Activated CD8-positive, alpha-beta T cell treated with anti-CD3 and anti-CD28 coated beads for 36 hours (primary cell): ENCODE measurements at regions not wholly inside any gene's neighbourhood (a gene's known extent, or its start where the extent isn't known, plus 50 kb on each side); places are given as distances from the start of the nearest gene placed in this dataset.

Experiments
- ATAC-seq: fragments of 200-7000 bp; cut with Tn5 transposase; one replicate; pipeline ENCODE4 v1.10.0; 2021; ENCODE audit warnings: mild to moderate bottlenecking, moderate library complexity
- CTCF ChIA-PET: fragments of 350-600 bp; sonication (Branson Sonifier 250); formaldehyde crosslinking; loops from one replicate; lab custom pipeline; 2021; ENCODE audit warnings: antibody characterized with exemption; lab: Charles Lee
- POLR2A ChIA-PET: fragments of 350-600 bp; sonication (Branson Sonifier 250); formaldehyde crosslinking; loops from one replicate; lab custom pipeline; 2021; ENCODE audit warnings: antibody characterized with exemption; lab: Charles Lee
- DNase-seq: peaks from one replicate; pipeline ENCODE4 v3.0.0-alpha.2; 2020
- H3K27ac Mint-ChIP-seq: one replicate; pipeline ENCODE4 v1.8.0; 2021; ENCODE audit warnings: mild to moderate bottlenecking, mixed read lengths
- H3K27me3 Mint-ChIP-seq: one replicate; pipeline ENCODE4 v1.8.0; 2021; ENCODE audit warnings: mixed read lengths
- H3K36me3 Mint-ChIP-seq: one replicate; pipeline ENCODE4 v1.8.0; 2021; ENCODE audit warnings: low read depth, mixed read lengths
- H3K4me1 Mint-ChIP-seq: one replicate; pipeline ENCODE4 v1.8.0; 2021; ENCODE audit warnings: low read depth, mixed read lengths
- H3K4me3 Mint-ChIP-seq: one replicate; pipeline ENCODE4 v1.8.0; 2021; ENCODE audit warnings: mild to moderate bottlenecking, moderate library complexity, mixed read lengths
- H3K9me3 Mint-ChIP-seq: one replicate; pipeline ENCODE4 v1.8.0; 2021; ENCODE audit warnings: mixed read lengths
- CTCF ChIP-seq: fragments of 200-600 bp; IDR thresholded peaks from one replicate; pipeline ENCODE4 v1.8.0; 2022; ENCODE audit warnings: antibody characterized with exemption, mild to moderate bottlenecking
- intact Hi-C: fragments of 100-400 bp; cut with micrococcal nuclease; formaldehyde crosslinking; loops from one replicate; pipeline ENCODE4 v1.10.0; 2022

DNA sequence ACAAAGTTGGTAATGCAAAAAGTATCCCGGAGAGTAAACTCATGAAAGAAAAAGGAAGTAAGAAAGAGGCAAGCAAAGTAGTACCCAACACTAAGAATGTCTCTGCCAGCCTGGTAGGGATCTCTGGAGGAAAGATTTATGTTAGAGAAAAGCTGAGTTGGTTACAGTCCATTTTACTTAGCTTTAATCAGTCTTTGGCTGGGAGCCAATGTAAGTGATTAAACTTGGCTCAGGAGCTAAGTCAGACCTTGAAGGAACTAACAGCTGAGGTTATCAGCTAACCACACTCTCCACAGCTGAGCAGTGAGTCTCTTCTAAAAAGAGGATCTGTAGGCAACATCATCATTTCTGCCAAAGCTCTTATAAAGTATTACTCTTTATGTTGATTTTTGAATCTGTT is 148.0 kb downstream of the ANKRD7 start:
- Mint-ChIP-seq H3K27ac (no peak overlapping the region), H3K4me3 (no peak overlapping the region), H3K4me1 (no peaks in the 10 kb centered on the region), H3K36me3 (no peaks in the 10 kb centered on the region), H3K9me3 (peaks cover 1% of the 10 kb centered on the region), H3K27me3 (no peaks in the 10 kb centered on the region)
- DNase-seq (no peak), ATAC-seq (no peak)
- no peak for TF ChIP-seq CTCF
- CTCF ChIA-PET, result no interaction called here
- POLR2A ChIA-PET, result no interaction called here
- intact Hi-C loops, result no loop called here

GRCh38 chr7:118389629-118390028 is 165.1 kb downstream of the ANKRD7 start:
- Mint-ChIP-seq H3K27ac (no peak overlapping the region), H3K27me3 (no peaks in the 10 kb centered on the region), H3K4me3 (no peak overlapping the region), H3K36me3 (no peaks in the 10 kb centered on the region), H3K4me1 (no peaks in the 10 kb centered on the region), H3K9me3 (no peaks in the 10 kb centered on the region)
- no peak for DNase-seq
- intact Hi-C loops, result no loop called here
- ChIA-PET CTCF (no interaction called here), POLR2A (no interaction called here)
- no peak for TF ChIP-seq CTCF
- no peak for ATAC-seq

DNA sequence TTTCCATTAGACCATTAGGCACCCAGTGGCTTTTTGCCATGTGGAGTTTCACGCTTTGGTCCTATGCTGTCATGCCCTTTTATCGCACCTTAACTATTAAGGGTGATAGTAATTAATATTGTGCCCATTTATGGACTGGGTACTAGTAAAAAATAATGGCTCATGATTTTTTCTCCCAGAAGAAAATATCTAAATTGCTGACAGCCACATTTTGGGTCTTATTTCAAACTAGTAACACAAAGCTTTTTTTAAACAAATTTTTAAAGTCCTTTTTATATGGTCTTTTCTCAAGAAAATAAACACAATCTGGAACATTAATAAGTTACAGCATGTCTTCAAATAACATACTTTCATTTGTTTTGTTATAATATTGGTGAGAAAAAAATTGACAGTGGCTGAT is 179.7 kb downstream of the ANKRD7 start:
- no peak for TF ChIP-seq CTCF
- Mint-ChIP-seq H3K27ac (no peak overlapping the region), H3K4me3 (no peak overlapping the region), H3K36me3 (no peaks in the 10 kb centered on the region), H3K27me3 (no peaks in the 10 kb centered on the region), H3K4me1 (no peaks in the 10 kb centered on the region), H3K9me3 (no peaks in the 10 kb centered on the region)
- intact Hi-C loops, result no loop called here
- DNase-seq, result no peak
- ChIA-PET POLR2A (no interaction called here), CTCF (no interaction called here)
- ATAC-seq, result no peak

GRCh38 chr7:118418433-118418832 is 193.9 kb downstream of the ANKRD7 start:
- Mint-ChIP-seq H3K9me3 (no peaks in the 10 kb centered on the region), H3K4me1 (no peaks in the 10 kb centered on the region), H3K4me3 (no peak overlapping the region), H3K27ac (no peak overlapping the region), H3K27me3 (no peaks in the 10 kb centered on the region), H3K36me3 (no peaks in the 10 kb centered on the region)
- ATAC-seq (no peak), DNase-seq (no peak)
- ChIA-PET POLR2A (no interaction called here), CTCF (no interaction called here)
- no peak for TF ChIP-seq CTCF
- intact Hi-C loops, result no loop called here

DNA sequence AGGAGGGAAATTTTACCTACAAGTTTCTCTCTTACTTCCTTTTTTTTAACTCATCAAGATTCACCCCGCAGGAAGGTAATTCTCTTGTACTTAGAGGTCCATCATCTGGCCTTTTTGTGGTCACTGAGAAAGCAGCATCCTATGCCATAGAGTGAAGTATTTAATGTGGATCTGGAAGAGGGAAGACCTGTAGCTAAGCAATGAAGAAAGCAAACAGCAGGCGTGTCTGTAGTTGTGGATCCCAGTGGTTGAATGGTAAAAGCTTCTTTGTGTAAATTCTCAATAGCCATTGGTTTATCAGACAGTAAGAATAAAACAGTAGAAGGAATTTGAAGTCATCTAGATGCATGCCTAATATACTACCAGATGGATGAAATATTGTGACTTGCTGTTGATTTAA is 196.4 kb downstream of the ANKRD7 start:
- DNase-seq (no peak), ATAC-seq (no peak)
- ChIA-PET CTCF (no interaction called here), POLR2A (no interaction called here)
- Mint-ChIP-seq H3K9me3 (no peaks in the 10 kb centered on the region), H3K27me3 (no peaks in the 10 kb centered on the region), H3K36me3 (no peaks in the 10 kb centered on the region), H3K27ac (no peak overlapping the region), H3K4me3 (no peak overlapping the region), H3K4me1 (no peaks in the 10 kb centered on the region)
- TF ChIP-seq CTCF, result no peak
- intact Hi-C loops, result no loop called here
